ENCODE measurements at regions not wholly inside any gene's neighbourhood (a gene's known extent, or its start where the extent isn't known, plus 50 kb on each side); places are given as distances from the start of the nearest gene placed in this dataset.

DNA sequence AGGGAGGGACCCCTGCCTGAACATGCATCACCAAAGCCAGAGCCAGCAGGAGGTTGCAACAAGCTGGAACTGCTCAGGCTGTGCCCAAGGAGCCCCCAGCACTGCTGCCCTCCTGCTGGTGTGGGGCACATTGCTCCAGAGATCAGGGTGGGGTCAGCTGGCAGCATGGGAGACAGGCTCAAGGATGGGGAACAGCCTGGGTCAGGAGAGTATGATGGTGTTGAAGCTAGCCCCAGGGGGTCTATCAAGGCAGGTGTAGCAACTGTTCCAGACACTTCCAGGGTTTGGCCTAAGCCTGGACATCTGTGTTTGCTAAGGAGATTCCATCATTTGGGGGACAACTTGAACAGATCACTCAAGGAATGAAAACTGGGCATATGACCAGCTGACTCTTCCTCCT is 133.1 kb downstream of the ATPSCKMT start:
- H3K9me3 ChIP-seq (ENCODE audit: low read length), result no peaks in the 10 kb centered on the region
- no peak overlapping the region for H3K4me2 ChIP-seq (ENCODE audit: low read length)
- H3K27ac ChIP-seq (ENCODE audit: low read length), result no peak overlapping the region
- H3K9ac ChIP-seq (ENCODE audit: low read length), result no peak overlapping the region
- H3K36me3 ChIP-seq (ENCODE audit: insufficient read depth, low read length), result no peaks in the 10 kb centered on the region
- no peaks in the 10 kb centered on the region for H4K20me1 ChIP-seq (ENCODE audit: insufficient read depth)
- no peak overlapping the region for H3K4me3 ChIP-seq (ENCODE audit: low read length)
- no peaks in the 10 kb centered on the region for H3K79me2 ChIP-seq (replicated peaks; ENCODE audit: insufficient read depth, low read length)
- H3F3A ChIP-seq (ENCODE audit: insufficient read depth, low read length, poor library complexity, severe bottlenecking), result no peaks in the 10 kb centered on the region
- no peaks in the 10 kb centered on the region for H3K9me2 ChIP-seq (ENCODE audit: insufficient read depth, low read length)
- TF ChIP-seq EZH2 (IDR thresholded peaks at IDR 0.05; ENCODE audit: borderline replicate concordance, insufficient read depth, low read length, poor library complexity, severe bottlenecking), result no peak
- H3K27me3 ChIP-seq (ENCODE audit: insufficient read depth, low read depth, low read length), result no peaks in the 10 kb centered on the region
- no peak overlapping the region for H2AFZ ChIP-seq (ENCODE audit: low read depth, low read length)

DNA sequence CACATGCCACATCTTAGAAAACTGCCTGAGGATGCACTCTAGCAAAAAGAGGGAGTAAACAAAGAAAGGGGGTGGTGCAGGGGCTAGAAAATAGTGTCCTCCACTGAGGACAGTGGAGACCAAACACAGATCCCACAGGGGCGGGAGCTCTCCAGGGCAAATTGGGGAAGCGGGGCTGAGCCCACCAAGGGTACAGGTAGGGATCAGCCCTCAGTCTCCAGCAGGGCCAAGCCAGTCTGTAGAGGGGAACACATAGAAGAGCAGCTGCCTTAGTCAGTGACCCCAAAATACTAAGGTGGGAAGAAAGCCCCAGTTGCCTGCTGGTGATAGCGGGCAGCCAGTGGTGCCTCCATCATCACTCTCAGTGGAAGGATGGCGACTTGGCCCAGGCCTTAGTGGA is 134.0 kb downstream of the ATPSCKMT start:
- H3K4me3 ChIP-seq (ENCODE audit: low read length), result no peak overlapping the region
- H3K9me3 ChIP-seq (ENCODE audit: low read length), result no peaks in the 10 kb centered on the region
- no peaks in the 10 kb centered on the region for H3K9me2 ChIP-seq (ENCODE audit: insufficient read depth, low read length)
- no peaks in the 10 kb centered on the region for H3K27me3 ChIP-seq (ENCODE audit: insufficient read depth, low read depth, low read length)
- no peak overlapping the region for H3K27ac ChIP-seq (ENCODE audit: low read length)
- H3K79me2 ChIP-seq (replicated peaks; ENCODE audit: insufficient read depth, low read length), result no peaks in the 10 kb centered on the region
- TF ChIP-seq, protein P1, sequence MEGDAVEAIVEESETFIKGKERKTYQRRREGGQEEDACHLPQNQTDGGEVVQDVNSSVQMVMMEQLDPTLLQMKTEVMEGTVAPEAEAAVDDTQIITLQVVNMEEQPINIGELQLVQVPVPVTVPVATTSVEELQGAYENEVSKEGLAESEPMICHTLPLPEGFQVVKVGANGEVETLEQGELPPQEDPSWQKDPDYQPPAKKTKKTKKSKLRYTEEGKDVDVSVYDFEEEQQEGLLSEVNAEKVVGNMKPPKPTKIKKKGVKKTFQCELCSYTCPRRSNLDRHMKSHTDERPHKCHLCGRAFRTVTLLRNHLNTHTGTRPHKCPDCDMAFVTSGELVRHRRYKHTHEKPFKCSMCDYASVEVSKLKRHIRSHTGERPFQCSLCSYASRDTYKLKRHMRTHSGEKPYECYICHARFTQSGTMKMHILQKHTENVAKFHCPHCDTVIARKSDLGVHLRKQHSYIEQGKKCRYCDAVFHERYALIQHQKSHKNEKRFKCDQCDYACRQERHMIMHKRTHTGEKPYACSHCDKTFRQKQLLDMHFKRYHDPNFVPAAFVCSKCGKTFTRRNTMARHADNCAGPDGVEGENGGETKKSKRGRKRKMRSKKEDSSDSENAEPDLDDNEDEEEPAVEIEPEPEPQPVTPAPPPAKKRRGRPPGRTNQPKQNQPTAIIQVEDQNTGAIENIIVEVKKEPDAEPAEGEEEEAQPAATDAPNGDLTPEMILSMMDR (IDR thresholded peaks at IDR 0.05; ENCODE audit: poor library complexity, severe bottlenecking), result no peak
- TF ChIP-seq RAD21 (conservative IDR thresholded peaks at IDR 0.05) (no peak), POLR2AphosphoS5 (IDR thresholded peaks at IDR 0.05) (no peak), EZH2 (IDR thresholded peaks at IDR 0.05; ENCODE audit: borderline replicate concordance, insufficient read depth, low read length, poor library complexity, severe bottlenecking) (no peak), SMC3 (conservative IDR thresholded peaks at IDR 0.05; ENCODE audit: poor library complexity) (no peak), EP300 (conservative IDR thresholded peaks at IDR 0.05; ENCODE audit: poor library complexity, severe bottlenecking) (no peak), MXI1 (conservative IDR thresholded peaks at IDR 0.05; ENCODE audit: poor library complexity, severe bottlenecking) (no peak), TAF1 (IDR thresholded peaks at IDR 0.05; ENCODE audit: low read depth) (no peak)
- TF ChIP-seq, protein P2, sequence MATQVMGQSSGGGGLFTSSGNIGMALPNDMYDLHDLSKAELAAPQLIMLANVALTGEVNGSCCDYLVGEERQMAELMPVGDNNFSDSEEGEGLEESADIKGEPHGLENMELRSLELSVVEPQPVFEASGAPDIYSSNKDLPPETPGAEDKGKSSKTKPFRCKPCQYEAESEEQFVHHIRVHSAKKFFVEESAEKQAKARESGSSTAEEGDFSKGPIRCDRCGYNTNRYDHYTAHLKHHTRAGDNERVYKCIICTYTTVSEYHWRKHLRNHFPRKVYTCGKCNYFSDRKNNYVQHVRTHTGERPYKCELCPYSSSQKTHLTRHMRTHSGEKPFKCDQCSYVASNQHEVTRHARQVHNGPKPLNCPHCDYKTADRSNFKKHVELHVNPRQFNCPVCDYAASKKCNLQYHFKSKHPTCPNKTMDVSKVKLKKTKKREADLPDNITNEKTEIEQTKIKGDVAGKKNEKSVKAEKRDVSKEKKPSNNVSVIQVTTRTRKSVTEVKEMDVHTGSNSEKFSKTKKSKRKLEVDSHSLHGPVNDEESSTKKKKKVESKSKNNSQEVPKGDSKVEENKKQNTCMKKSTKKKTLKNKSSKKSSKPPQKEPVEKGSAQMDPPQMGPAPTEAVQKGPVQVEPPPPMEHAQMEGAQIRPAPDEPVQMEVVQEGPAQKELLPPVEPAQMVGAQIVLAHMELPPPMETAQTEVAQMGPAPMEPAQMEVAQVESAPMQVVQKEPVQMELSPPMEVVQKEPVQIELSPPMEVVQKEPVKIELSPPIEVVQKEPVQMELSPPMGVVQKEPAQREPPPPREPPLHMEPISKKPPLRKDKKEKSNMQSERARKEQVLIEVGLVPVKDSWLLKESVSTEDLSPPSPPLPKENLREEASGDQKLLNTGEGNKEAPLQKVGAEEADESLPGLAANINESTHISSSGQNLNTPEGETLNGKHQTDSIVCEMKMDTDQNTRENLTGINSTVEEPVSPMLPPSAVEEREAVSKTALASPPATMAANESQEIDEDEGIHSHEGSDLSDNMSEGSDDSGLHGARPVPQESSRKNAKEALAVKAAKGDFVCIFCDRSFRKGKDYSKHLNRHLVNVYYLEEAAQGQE (IDR thresholded peaks at IDR 0.05; ENCODE audit: borderline replicate concordance), result no peak
- H3F3A ChIP-seq (ENCODE audit: insufficient read depth, low read length, poor library complexity, severe bottlenecking), result no peaks in the 10 kb centered on the region
- no peaks in the 10 kb centered on the region for H4K20me1 ChIP-seq (ENCODE audit: insufficient read depth)
- no peak overlapping the region for H3K4me2 ChIP-seq (ENCODE audit: low read length)
- no peak overlapping the region for H3K9ac ChIP-seq (ENCODE audit: low read length)
- no peaks in the 10 kb centered on the region for H3K36me3 ChIP-seq (ENCODE audit: insufficient read depth, low read length)
- H2AFZ ChIP-seq (ENCODE audit: low read depth, low read length), result no peak overlapping the region

DNA sequence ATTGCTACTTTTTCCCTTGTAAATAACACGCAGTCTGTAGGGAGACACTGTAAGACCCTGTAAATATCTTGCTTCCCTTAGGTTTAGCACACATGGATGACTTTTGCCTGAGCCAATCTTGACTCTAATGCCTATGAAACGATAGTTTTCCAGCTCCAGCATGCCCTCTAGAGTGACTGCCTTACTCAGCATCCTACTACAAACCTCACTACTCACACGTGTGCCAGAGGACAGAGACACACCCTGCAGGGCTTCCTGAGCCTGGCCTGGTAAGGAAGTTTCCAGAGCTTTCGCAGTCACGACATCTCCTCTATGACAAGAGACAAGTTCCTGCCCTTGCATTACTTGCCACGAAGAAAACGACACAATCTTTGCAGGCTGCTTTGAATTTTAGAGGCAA is 138.1 kb downstream of the ATPSCKMT start:
- Histone ChIP-seq H2AFZ (ENCODE audit: low read depth, low read length) (no peak overlapping the region), H3K9me3 (ENCODE audit: low read length) (no peaks in the 10 kb centered on the region), H3F3A (ENCODE audit: insufficient read depth, low read length, poor library complexity, severe bottlenecking) (no peaks in the 10 kb centered on the region), H3K27me3 (ENCODE audit: insufficient read depth, low read depth, low read length) (no peaks in the 10 kb centered on the region), H3K36me3 (ENCODE audit: insufficient read depth, low read length) (no peaks in the 10 kb centered on the region), H3K9ac (ENCODE audit: low read length) (no peak overlapping the region), H3K9me2 (ENCODE audit: insufficient read depth, low read length) (no peaks in the 10 kb centered on the region), H3K79me2 (replicated peaks; ENCODE audit: insufficient read depth, low read length) (no peaks in the 10 kb centered on the region), H4K20me1 (ENCODE audit: insufficient read depth) (no peaks in the 10 kb centered on the region), H3K4me3 (ENCODE audit: low read length) (no peak overlapping the region), H3K27ac (ENCODE audit: low read length) (no peak overlapping the region), H3K4me2 (ENCODE audit: low read length) (no peak overlapping the region)
- TF ChIP-seq EZH2 (IDR thresholded peaks at IDR 0.05; ENCODE audit: borderline replicate concordance, insufficient read depth, low read length, poor library complexity, severe bottlenecking) (no peak), RAD21 (conservative IDR thresholded peaks at IDR 0.05) (peak; percentile 25)
- TF ChIP-seq, protein P1 (IDR thresholded peaks at IDR 0.05; ENCODE audit: poor library complexity, severe bottlenecking), result peak; percentile 27

Measured in neural cell (in vitro differentiated cells).